COR-L47 (cell line): ENCODE measurements at regions not wholly inside any gene's neighbourhood (a gene's known extent, or its start where the extent isn't known, plus 50 kb on each side); places are given as distances from the start of the nearest gene placed in this dataset.
"Not testable (repeated sequence)": the region's sequence is repeated elsewhere in the genome, so short reads cannot be mapped to it uniquely, and the experiment has no call there.

Experiments used
- DNase-seq: peaks from one replicate; lab custom pipeline; 2025; lab: John Stamatoyannopoulos, UW

DNA sequence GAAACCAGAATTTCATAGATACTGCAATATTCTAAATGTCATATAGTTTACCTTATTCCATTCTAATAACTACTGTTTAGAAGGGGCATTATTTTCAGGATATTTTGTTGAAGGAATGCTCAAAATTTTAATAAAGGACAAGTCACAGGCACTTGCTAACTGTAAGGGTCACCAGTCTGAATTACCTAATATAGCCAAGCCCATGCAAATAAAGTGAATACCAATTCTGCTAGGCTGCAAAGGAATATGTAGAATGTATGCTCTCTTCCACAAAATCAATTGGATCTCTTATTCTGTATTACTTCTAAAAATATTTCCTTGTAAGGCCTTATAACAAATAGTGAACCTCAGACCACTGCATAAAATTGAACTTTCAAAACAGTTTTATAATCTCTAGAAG, 52.3 kb upstream of the FAT4 start:
- no peak for DNase-seq

DNA sequence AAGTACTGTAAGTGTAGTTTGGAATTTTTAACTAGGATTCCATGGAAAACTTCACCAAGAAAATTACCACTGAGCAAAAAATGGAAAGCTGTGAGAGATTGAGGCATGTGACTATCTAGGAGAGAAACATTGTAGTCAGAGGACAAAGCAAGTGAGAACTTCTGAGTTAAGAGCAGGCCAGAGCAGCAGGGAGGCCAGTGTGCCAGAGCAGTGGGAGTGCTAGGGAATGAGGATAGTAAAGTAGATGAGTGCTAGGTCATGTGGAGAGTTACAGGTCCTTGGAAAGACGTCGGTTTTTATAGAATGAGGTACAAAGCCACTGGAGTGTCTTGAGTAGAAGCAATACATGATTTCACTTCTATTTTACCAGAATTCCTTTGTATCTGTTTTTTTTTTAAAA, 52.7 kb upstream of the FAT4 start:
- no peak for DNase-seq

DNA sequence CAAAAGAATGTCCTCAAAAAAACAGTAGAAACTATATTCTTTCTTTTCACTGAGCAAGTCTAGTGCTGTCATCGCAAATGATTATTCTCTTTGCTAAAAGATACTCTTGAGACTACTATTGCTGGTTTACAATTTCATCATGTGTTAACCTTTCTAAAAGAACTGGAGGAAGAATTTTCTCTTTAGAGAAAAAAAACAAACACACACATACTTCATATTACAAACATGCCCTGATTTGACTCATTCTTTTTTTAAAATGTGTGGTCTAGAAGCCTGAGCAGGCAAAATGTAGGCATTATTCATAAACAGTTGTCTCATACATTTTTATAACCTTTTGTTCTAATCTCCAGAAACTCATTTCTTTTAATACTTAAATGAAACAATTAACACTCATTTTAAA, 60.6 kb upstream of the FAT4 start:
- DNase-seq = no peak

GRCh38 chr4:125244848-125245450, 69.8 kb upstream of the FAT4 start:
- peak; percentile 7 for DNase-seq

- no peak for DNase-seq
Observed at GRCh38 chr4:125243789-125244397, 70.9 kb upstream of the FAT4 start.

- no peak for DNase-seq
Observed at GRCh38 chr4:125235971-125236370, 78.8 kb upstream of the FAT4 start.

- DNase-seq = no peak
Observed at GRCh38 chr4:125231661-125232060, 83.1 kb upstream of the FAT4 start.

DNA sequence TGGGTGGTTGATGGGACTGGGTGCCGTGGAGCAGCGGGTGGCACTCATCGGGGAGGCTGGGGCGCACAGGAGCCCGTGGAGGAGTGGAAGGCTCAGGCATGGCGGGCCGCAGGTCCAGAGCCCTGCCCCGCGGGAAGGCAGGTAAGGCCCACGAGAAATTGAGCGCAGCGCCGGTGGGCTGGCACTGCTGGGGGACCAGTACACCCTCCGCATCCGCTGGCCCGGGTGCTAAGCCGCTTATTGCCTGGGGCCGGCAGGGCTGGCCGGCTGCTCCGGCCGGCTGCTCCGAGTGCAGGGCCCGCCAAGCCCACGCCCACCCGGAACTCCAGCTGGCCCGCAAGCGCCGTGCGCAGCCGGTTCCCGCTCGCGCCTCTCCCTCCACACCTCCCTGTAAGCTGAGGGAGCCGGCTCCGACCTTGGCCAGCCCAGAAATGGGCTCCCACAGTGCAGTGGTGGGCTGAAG, 85.1 kb upstream of the FAT4 start:
- no peak for DNase-seq

DNA sequence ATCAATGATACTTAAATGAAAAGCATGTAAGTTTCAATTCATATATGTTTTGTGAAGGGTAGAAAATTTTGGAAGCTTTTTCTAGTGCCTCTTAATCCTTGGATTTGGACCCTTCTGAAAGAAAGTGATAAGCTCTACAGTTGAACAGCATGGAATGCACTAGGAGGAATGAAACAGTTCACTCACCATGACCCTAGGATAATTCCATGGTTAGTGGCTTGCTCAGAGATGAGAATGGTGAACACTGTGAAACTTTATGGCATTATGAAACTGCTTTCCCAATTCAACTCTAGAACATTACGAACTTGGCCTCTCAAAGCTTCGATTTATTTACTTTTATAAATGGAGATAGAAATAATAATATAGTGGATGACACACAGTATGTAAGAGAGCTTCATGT, 88.9 kb upstream of the FAT4 start:
- no peak for DNase-seq

DNA sequence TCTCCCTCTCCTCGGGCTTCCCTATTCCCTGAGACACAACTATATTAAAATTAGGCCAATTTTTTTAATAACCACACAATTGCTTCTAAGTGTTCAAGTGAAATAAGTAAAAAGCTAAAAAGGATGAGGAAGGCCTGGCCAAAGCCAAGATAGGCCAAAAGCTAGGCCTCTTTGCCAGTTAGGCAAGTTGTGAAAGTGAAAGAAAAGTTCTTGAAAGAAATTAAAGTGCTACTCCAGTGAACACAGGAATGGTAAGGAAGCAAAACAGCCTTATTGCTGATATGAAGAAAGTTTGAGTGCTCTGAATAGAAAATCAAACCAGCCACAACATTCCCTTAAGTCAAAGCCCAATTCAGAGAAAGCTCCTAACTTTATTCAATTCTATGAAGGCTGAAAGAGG, 114.2 kb upstream of the FAT4 start:
- DNase-seq = no peak

- DNase-seq = peak; percentile 21
Observed at GRCh38 chr4:125198916-125199315, 115.8 kb upstream of the FAT4 start.

DNA sequence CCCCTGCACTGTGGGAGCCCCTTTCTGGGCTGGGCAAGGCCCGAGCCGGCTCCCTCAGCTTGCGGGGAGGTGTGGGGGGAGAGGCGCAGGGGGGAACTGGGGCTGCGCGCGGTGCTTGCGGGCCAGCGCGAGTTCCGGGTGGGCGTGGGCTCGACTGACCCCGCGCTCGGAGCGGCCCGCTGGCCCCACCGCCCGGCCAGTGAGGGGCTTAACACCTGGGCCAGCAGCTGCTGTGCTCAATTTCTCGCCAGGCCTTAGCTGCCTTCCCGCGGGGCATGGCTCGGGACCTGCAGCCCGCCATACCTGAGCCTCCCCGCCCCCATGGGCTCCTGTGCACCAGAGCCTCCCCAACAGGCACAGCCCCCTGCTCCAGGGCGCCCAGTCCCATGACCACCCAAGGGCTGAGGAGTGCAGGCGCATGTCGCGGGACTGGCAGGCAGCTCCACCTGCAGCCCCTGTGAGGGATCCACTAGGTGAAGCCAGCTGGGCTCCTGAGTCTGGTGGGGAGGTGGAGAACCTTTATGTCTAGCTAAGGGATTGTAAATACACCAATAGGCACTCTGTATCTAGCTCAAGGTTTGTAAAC, 122.8 kb upstream of the FAT4 start:
- not testable (repeated sequence) for DNase-seq

DNA sequence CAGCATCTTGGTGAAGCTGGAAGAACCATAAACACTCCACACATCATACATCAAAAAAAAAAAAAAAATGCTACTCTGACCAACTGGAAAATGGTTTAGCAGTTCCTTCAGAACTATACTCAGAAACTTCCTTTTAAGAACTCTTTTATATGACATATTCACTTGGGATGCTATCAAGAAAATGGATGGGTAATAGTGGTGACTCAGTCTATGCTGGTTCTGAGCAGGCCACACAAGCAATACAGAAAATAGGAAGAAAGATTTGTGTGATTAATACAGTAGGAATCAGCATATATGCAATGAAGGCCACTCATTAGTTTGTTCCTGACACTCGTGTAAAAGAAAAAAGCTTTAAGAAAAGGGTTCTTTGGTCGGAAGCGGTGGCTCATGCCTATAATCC, 123.5 kb upstream of the FAT4 start:
- no peak for DNase-seq

DNA sequence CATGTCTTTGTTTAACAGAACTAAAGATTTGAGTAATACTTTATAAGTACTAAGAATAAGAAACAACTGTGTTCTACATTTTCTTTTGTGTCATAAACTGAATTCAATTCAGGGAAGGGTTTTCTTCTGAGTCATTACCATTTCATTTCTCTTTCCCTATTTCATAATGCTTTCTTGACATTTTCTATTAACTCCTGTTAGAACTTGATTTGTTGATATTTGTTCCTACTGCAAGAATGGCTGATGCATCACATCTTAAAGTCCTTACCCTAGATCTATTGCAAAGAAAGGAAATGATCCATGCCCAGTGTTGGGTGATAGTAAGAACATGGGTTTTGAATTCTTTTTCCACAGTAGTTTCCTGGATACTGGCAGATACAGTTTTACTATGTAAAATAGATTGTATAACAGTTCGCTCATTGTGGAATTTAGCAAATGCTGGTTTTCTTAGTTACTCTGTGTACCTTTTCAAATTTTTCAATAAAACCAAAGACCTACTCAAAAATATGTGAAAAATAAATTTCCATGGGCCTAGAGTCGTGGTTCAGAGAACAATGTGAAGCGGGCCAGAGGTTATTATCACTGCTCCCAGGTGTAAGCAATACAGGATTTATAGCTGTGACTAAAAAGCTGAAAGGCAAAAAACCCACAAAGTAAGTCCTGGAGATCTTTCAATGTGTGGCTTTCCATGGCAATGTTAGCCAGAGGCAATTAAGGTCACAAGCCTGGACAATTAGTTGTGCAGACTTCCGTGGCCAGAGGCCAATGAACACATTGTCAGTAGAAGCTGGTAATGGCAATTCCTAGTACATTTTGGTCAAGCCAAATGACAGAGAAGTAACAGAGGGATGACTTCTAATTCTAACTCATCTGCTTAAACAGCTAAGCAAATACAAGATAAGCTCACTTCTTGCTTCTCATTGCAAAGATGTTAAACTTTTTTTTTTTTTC, 127.3 kb upstream of the FAT4 start:
- DNase-seq = no peak

GRCh38 chr4:125184116-125184515, 130.6 kb upstream of the FAT4 start:
- DNase-seq = no peak

- DNase-seq = no peak
Observed at GRCh38 chr4:125181804-125182203, 133.0 kb upstream of the FAT4 start.

- no peak for DNase-seq
Observed at GRCh38 chr4:125179727-125180126, 135.0 kb upstream of the FAT4 start.

DNA sequence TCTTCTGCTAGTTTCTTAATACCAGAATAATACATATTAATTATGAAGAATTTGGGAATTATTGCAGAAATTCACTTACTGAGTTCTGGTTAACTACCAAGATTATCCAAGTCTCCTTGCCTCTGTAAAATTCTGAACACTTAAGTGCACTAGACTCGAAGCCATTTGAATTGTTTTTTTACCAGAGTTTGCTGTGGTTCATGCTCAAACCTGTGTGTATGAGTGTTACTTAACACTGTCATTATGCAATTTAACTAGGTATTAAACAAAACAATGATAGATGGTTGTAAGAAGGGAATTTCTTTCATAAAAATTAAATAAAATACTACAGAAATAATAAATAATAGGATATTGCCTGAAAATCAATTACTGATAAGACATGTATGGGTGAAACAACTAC, 145.6 kb upstream of the FAT4 start:
- DNase-seq = no peak

DNA sequence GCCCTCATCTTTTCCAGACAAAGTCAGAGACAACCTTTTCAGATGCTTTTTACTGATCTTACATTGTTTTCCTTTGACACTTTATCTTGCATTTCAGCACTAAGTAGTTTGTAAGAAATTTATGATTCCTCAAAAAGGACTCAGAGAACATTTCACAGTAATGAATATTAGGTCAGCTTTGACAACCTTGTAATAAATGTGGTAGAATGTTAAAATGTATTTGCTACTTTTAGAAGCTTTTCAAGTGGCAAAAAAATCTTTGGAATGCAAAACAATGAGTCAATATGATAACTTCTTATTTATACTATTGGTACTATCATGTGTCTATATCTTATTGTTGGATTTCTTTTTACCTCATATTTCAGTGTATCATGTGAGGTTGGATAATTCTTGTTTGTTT, 146.2 kb upstream of the FAT4 start:
- no peak for DNase-seq

GRCh38 chr4:125166012-125166411, 148.7 kb upstream of the FAT4 start:
- DNase-seq = not testable (repeated sequence)

GRCh38 chr4:125159001-125159400, 155.8 kb upstream of the FAT4 start:
- DNase-seq = no peak

DNA sequence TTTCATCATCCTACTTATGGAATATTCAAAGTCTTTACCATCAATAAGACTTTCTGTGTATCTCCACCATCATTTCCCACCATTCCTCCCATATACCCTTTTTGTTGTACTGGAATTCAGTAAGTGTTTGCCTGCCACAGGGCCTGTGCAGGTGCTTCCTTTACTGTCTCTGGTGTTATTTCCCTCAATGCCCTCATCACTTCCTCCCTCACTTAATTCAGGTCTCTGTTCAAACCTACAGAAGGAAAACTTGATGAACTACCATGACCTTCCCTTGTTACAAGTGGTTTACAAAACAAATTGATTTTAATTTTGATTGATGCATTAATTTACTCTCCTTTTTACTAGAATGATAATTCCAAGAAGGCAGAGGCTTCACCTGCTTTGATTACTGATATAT, 159.5 kb upstream of the FAT4 start:
- DNase-seq = no peak
